Fibroblast of skin of abdomen (primary cell): ENCODE measurements at regions not wholly inside any gene's neighbourhood (a gene's known extent, or its start where the extent isn't known, plus 50 kb on each side); places are given as distances from the start of the nearest gene placed in this dataset.
"Not testable (repeated sequence)": the region's sequence is repeated elsewhere in the genome, so short reads cannot be mapped to it uniquely, and the experiment has no call there.

Experiments used
- DNase-seq: peaks from one replicate; pipeline ENCODE4 v3.0.0-alpha.2; 2013

DNA sequence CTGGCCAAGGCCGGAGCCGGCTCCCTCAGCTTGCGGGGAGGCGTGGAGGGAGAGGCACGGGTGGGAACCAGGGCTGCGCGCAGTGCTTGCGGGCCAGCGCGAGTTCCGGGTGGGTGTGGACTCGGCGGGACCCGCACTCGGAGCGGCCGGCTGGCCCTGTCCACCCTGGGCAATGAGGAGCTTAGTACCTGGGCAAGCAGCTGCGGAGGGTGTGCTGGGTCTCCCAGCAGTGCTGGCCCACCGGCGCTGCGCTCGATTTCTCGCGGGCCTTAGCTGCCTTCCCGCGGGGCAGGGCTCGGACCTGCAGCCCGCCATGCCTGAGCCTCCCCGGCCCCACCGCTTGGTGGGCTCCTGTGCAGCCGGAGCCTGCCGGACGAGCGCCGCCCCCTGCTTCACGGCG is 91.4 kb upstream of the MAN1A1 start:
- DNase-seq, result no peak

GRCh38 chr6:119436583-119436982 is 87.0 kb upstream of the MAN1A1 start:
- DNase-seq, result no peak

- no peak for DNase-seq
Measured at GRCh38 chr6:119431799-119432198, 82.2 kb upstream of the MAN1A1 start.

DNA sequence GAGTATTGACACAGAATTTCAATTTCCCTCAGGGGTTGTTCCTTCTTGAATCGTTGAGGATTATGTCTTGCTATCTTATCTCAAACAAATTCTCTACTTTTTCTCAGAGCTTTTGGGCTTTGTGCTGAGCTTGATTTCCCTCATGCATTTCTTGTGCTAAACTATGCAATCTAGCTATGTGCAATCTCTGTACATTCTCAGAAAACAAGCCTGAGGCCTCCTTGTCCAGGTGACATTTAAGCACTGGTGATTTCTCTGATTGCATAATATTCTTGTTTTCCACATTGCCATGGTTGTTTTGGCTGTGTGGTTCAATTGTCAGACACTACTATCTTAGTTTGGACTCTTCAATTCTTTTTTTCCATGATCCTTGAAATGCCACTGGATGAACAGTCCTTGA is 81.2 kb upstream of the MAN1A1 start:
- no peak for DNase-seq

DNA sequence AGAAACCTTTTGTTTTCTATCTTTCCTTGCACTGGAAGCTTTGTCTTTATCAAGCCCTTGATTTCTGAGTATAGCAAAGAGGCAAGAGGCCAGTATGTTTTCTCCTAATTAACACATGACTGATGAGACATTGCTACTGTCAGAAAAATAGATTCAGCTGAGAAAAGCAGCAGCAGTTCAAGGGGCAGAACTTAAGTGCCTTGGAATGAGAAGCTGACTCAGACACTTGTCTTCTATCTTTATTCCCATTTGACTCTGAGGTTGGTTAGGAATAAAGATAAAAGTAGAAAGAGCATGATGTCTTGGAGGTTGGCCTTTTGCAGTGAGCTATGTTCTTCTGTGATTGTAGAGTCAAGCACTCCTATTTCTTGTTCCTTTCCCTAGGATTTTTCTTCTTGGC is 79.1 kb upstream of the MAN1A1 start:
- DNase-seq, result no peak

DNA sequence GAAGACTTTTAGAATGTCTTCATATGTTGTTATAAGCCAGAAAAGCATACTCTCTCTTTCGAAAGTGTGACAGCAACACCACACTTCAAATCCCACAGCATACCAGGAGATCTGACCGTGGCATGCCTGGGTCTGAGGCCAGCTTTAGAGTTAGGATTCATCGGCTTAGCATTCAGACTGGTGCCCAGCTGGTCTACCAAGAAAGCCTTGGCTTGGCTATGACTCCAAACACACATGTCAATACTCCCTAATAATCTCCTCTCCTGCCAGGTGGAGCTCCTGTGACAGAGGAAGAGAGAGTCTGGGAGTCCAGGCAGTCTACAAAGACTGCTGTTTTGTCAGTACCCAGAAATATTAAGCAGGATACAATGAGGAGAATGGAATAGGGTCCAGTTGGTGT is 77.1 kb upstream of the MAN1A1 start:
- DNase-seq, result peak; percentile 19

GRCh38 chr6:119423996-119424395 is 74.4 kb upstream of the MAN1A1 start:
- DNase-seq, result no peak

DNA sequence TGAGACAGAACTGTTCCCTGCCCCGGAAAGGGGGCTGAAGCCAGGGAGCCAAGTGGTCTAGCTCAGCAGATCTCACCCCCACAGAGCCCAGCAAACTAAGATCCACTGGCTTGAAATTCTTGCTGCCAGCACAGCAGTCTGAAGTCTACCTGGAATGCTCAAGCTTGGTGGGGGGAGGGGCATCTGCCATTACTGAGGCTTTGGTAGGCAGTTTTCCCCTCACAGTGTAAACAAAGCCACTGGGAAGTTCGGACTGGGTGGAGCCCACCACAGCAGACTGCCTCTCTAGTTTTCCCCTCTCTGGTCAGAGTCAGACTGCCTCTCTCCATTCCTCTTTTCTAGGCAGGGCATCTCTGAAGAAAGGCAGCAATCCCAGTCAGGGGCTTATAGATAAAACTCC is 68.5 kb upstream of the MAN1A1 start:
- not testable (repeated sequence) for DNase-seq

- DNase-seq, result no peak
Measured at GRCh38 chr6:119407156-119407555, 57.6 kb upstream of the MAN1A1 start.

- DNase-seq, result not testable (repeated sequence)
Measured at GRCh38 chr6:119405114-119405513, 55.6 kb upstream of the MAN1A1 start.
